MM.1S (cell line): ENCODE measurements at regions not wholly inside any gene's neighbourhood (a gene's known extent, or its start where the extent isn't known, plus 50 kb on each side); places are given as distances from the start of the nearest gene placed in this dataset.
"Not testable (repeated sequence)": the region's sequence is repeated elsewhere in the genome, so short reads cannot be mapped to it uniquely, and the experiment has no call there.

ENCODE experiments used
- DNase-seq: peaks from one replicate; pipeline ENCODE4 v3.0.0-alpha.2; 2015
- H2AFZ ChIP-seq: fragments of 300-600 bp; sonication (generic); 2 replicates; pipeline ENCODE4 v1.6.0; 2016; ENCODE audit warnings: antibody characterized with exemption, low read length
- H3F3A ChIP-seq: fragments of 300-600 bp; sonication (generic); 2 replicates; pipeline ENCODE4 v1.6.1; 2016; ENCODE audit warnings: mild to moderate bottlenecking, antibody characterized with exemption, low read length, moderate library complexity, mixed read lengths; ENCODE audit not compliant: insufficient read depth
- H3K27ac ChIP-seq: fragments of 300-600 bp; sonication (generic); 2 replicates; pipeline ENCODE4 v1.5.1; 2016; ENCODE audit warnings: mild to moderate bottlenecking, low read length
- H3K27me3 ChIP-seq: fragments of 300-600 bp; sonication (generic); replicated peaks from 2 replicates; pipeline ENCODE4 v1.6.0; 2016; ENCODE audit warnings: low read length; ENCODE audit not compliant: insufficient read depth
- H3K36me3 ChIP-seq: fragments of 300-600 bp; sonication (generic); replicated peaks from 2 replicates; pipeline ENCODE4 v1.6.1; 2016; ENCODE audit warnings: mild to moderate bottlenecking, low read length, mixed read lengths; ENCODE audit not compliant: insufficient read depth
- H3K4me1 ChIP-seq: fragments of 300-600 bp; sonication (generic); 2 replicates; pipeline ENCODE4 v1.6.1; 2016; ENCODE audit warnings: low read length, mixed read lengths
- H3K4me2 ChIP-seq: fragments of 300-600 bp; sonication (generic); 2 replicates; pipeline ENCODE4 v1.6.0; 2016; ENCODE audit warnings: low read depth, low read length
- H3K4me3 ChIP-seq: fragments of 300-600 bp; sonication (generic); 2 replicates; pipeline ENCODE4 v1.5.1; 2016; ENCODE audit warnings: low read length, mixed read lengths
- H3K79me2 ChIP-seq: fragments of 300-600 bp; sonication (generic); 2 replicates; pipeline ENCODE4 v1.6.1; 2016; ENCODE audit warnings: mixed run types, low read length, mixed read lengths
- H3K9ac ChIP-seq: fragments of 300-600 bp; sonication (generic); 2 replicates; pipeline ENCODE4 v1.6.1; 2016; ENCODE audit warnings: low read length, mixed read lengths
- H3K9me2 ChIP-seq: fragments of 300-600 bp; sonication (generic); replicated peaks from 2 replicates; pipeline ENCODE4 v1.6.1; 2016; ENCODE audit warnings: mild to moderate bottlenecking, low read length, mixed read lengths; ENCODE audit not compliant: insufficient read depth
- H3K9me3 ChIP-seq: fragments of 300-600 bp; sonication (generic); replicated peaks from 2 replicates; pipeline ENCODE4 v1.6.1; 2016; ENCODE audit warnings: mild to moderate bottlenecking, low read length, mixed read lengths; ENCODE audit not compliant: insufficient read depth
- H4K20me1 ChIP-seq: fragments of 300-600 bp; sonication (generic); 2 replicates; pipeline ENCODE4 v1.6.1; 2016; ENCODE audit warnings: mild to moderate bottlenecking, low read length, moderate library complexity, mixed read lengths; ENCODE audit not compliant: insufficient read depth
- EZH2 ChIP-seq: fragments of 300-600 bp; sonication (generic); optimal IDR thresholded peaks from 2 replicates; pipeline ENCODE3; 2017; ENCODE audit warnings: low read depth, mild to moderate bottlenecking, antibody characterized with exemption, low read length, mixed read lengths
- EZH2phosphoT487 ChIP-seq: fragments of 300-600 bp; sonication (generic); IDR thresholded peaks from 2 replicates; pipeline ENCODE4 v1.6.1; 2018; ENCODE audit warnings: antibody characterized with exemption, low read length
- TF ChIP-seq, protein P1 (sequence below): fragments of 300-600 bp; sonication (generic); IDR thresholded peaks from 2 replicates; pipeline ENCODE4 v1.5.1; 2016; ENCODE audit warnings: antibody characterized with exemption, low read length, mixed read lengths

DNA sequence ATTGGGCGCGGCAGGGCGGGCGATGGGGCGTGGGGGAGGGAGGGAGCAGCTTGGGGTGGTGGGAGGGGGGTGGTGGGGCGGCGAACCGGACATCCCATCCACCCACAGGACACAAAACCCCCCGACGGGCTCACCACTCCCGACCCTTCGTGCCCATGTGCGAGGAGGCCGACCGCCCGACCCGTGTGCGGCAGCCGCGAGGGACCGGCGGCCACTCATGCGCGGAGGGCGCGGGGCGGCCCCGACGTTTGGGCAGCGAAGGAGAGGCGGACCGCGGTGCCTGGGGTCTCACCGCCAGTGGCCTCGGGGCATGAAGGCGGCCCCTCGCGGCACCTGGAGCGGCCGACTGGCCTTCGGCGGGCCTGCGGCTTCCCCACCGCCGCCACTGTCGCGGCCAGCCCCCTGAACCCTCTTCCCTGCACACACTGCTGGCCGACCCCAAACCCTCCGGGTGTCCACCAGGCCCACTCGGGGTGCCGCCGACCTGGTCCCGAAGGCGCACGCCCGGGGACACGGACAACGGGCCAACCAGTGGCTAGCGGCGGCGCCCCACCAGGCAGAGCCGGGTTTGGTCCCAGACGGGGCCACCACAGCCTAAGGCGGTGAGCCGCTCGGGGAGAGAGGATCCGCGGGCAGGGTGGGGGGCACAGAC, 94.6 kb upstream of the ANKRD30BL start:
- no peak for TF ChIP-seq EZH2phosphoT487
- TF ChIP-seq, protein P1, sequence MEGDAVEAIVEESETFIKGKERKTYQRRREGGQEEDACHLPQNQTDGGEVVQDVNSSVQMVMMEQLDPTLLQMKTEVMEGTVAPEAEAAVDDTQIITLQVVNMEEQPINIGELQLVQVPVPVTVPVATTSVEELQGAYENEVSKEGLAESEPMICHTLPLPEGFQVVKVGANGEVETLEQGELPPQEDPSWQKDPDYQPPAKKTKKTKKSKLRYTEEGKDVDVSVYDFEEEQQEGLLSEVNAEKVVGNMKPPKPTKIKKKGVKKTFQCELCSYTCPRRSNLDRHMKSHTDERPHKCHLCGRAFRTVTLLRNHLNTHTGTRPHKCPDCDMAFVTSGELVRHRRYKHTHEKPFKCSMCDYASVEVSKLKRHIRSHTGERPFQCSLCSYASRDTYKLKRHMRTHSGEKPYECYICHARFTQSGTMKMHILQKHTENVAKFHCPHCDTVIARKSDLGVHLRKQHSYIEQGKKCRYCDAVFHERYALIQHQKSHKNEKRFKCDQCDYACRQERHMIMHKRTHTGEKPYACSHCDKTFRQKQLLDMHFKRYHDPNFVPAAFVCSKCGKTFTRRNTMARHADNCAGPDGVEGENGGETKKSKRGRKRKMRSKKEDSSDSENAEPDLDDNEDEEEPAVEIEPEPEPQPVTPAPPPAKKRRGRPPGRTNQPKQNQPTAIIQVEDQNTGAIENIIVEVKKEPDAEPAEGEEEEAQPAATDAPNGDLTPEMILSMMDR: no peak
- TF ChIP-seq EZH2: no peak
- Histone ChIP-seq H3K4me2 (no peak overlapping the region), H3K9me2 (no peaks in the 10 kb centered on the region), H3K9ac (no peak overlapping the region), H3K27me3 (no peaks in the 10 kb centered on the region), H3K79me2 (no peaks in the 10 kb centered on the region), H3K4me1 (no peaks in the 10 kb centered on the region), H3F3A (no peaks in the 10 kb centered on the region), H3K36me3 (no peaks in the 10 kb centered on the region), H3K4me3 (no peak overlapping the region), H2AFZ (no peak overlapping the region), H3K9me3 (no peaks in the 10 kb centered on the region), H3K27ac (no peak overlapping the region), H4K20me1 (no peaks in the 10 kb centered on the region)
- no peak for DNase-seq

DNA sequence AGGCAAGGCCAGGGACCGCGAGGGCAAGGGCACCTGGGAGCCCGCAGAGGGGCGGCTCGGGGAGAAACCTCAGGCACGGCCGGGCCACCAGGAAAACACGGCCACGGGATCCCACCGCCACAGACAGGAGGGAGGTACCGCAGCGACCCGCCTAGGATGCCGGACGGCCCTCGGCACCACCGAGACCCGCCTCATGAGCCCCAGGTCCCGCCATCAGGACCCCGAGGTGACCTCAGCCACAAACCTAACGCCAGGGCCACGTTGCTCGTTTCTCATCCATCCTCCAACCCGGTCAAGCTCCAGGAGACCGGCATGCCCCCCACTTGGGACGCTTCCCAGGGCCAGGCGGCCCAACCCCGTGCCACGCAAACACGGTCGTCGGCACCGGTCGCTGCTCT, 95.2 kb upstream of the ANKRD30BL start:
- H3K79me2 ChIP-seq, H3K27me3 ChIP-seq, H3K9me3 ChIP-seq, H4K20me1 ChIP-seq, H3K4me3 ChIP-seq, H3K36me3 ChIP-seq, H2AFZ ChIP-seq, H3K27ac ChIP-seq, H3K4me1 ChIP-seq, DNase-seq, H3K9ac ChIP-seq, H3F3A ChIP-seq, H3K4me2 ChIP-seq, H3K9me2 ChIP-seq: not testable (repeated sequence)

DNA sequence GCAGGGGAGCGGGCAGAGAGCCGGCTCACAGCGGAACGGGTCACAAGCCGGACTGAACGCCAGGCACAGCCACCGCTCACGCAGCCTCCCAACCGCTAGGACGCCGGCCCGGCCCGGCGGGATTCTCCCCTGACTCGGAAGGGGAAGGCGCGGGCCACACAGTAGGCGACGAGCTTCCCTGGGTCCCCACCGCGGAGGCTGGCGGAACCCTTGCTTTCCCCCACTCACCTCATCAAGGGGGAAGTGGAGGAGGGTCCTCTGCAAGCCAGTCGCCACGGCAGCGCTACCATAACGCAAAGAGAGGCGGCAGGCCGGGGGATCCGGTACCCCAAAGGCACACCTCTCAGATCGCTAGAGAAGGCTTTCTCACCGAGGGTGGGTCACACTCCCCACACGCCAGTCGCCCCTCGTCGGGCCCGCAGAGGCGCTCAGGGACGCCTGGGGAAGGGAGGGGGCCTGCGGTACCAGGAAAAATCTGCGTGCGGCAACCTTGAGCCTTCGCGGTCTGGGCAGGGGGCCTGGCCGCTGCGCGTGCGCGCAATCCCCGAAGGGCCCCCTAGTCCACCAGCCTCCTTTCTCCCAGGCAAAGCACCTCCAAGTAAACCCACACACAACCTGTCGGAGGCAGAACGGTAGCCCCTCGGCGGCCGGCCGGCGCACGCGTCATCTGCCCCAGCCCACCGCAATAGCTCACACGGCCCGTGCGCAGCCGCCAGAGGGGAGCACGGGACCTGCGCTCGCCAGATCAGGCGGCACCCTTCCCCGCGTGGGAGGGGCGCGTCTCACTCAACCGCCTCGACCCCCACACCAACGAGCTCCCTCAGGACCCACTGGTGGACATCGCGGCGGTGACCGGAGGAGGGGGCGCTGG, 95.8 kb upstream of the ANKRD30BL start:
- H3K27ac ChIP-seq, H3K27me3 ChIP-seq, H3K9me2 ChIP-seq, H3F3A ChIP-seq, H2AFZ ChIP-seq, H4K20me1 ChIP-seq, H3K4me1 ChIP-seq, DNase-seq, H3K4me3 ChIP-seq, H3K4me2 ChIP-seq, H3K79me2 ChIP-seq, H3K36me3 ChIP-seq, H3K9me3 ChIP-seq, H3K9ac ChIP-seq: not testable (repeated sequence)

DNA sequence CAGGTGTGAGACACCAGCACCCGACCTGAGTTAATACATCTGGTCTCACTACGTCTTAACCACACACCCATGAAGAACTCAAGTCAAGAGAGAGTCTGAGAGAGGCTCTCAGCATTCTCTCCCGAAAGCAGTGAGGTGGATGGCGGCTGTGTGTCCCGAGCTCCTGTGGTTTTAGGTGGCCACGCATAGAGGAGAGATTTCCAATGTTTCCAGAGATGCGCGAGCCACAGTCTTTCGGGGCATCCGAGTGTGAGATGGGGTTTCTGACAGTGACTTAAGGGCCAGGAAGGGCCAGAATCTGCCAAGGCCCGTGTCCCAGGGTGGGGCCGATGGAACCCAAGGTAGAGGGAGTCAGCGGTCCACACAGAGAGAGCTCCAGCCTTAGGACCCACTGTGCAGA, 97.5 kb upstream of the ANKRD30BL start:
- not testable (repeated sequence) for H3K36me3 ChIP-seq, H3K4me3 ChIP-seq, DNase-seq, H3K9ac ChIP-seq, H4K20me1 ChIP-seq, H3K9me3 ChIP-seq, H3K4me2 ChIP-seq, H3K4me1 ChIP-seq, H3K27ac ChIP-seq, H3K79me2 ChIP-seq, H3F3A ChIP-seq, H3K27me3 ChIP-seq, H2AFZ ChIP-seq, H3K9me2 ChIP-seq

DNA sequence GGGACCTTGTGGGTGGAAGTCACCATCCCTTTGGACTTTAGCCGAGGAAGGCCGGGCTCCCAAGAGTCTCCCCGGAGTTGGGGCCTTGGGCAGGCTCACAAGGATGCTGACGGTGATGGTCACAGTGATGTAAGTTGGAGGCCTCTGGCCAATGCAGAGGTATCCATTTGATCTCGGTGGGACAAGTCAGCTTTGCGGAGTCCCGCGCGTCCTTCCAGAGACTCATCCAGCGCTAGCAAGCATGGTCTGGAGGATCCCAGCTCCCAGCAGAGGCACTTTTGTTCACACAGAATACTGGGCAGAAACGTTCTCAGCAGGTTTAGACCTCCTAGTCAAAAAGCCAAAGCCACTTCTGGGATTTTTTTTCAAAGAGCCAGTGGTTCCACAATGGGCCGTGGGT, 103.8 kb upstream of the ANKRD30BL start:
- not testable (repeated sequence) for H3K9ac ChIP-seq, H3K36me3 ChIP-seq, H3K4me1 ChIP-seq, H3K4me3 ChIP-seq, H2AFZ ChIP-seq, H3K4me2 ChIP-seq, H3K9me3 ChIP-seq, DNase-seq, H3K27me3 ChIP-seq, H4K20me1 ChIP-seq, H3K9me2 ChIP-seq, H3K79me2 ChIP-seq
- Histone ChIP-seq H3K27ac (peak overlapping the region; percentile 99; the same call in 1 of the 2 replicates), H3F3A (peaks cover 19% of the 10 kb centered on the region)
